ENCODE measurements at regions not wholly inside any gene's neighbourhood (a gene's known extent, or its start where the extent isn't known, plus 50 kb on each side); places are given as distances from the start of the nearest gene placed in this dataset.

GRCh38 chr12:98064501-98064900 lies 450.9 kb upstream of the TMPO start:
- Histone ChIP-seq H3K36me3 (ENCODE audit: control insufficient read depth in 2 of 2, insufficient read depth in 2 of 2, low read length in 1 of 2) (no peaks in the 10 kb centered on the region), H3K4me2 (ENCODE audit: control insufficient read depth, insufficient read depth) (no peak overlapping the region), H3K27ac (ENCODE audit: control insufficient read depth, insufficient read depth) (no peak overlapping the region), H2AFZ (ENCODE audit: control insufficient read depth, low read depth, low read length) (no peak overlapping the region), H3K4me3 (no peak overlapping the region), H3K27me3 (replicated peaks in 1 of 2; ENCODE audit: control insufficient read depth in 2 of 2, insufficient read depth in 2 of 2, low read length in 1 of 2) (no peaks in the 10 kb centered on the region), H3K4me1 (ENCODE audit: control insufficient read depth, insufficient read depth, low read length) (no peaks in the 10 kb centered on the region), H4K20me1 (ENCODE audit: control insufficient read depth, insufficient read depth) (no peaks in the 10 kb centered on the region), H3K9me3 (replicated peaks; ENCODE audit: control insufficient read depth, insufficient read depth, low read length) (no peaks in the 10 kb centered on the region), H3K79me2 (ENCODE audit: control insufficient read depth, insufficient read depth, low read length) (no peaks in the 10 kb centered on the region), H3K9ac (ENCODE audit: control insufficient read depth, insufficient read depth, low read length) (no peak overlapping the region)
- whole genome bisulfite sequencing (ENCODE audit: insufficient coverage, insufficient replicate concordance, low lambda C conversion rate, missing lambda C conversion rate), result 0% methylated on average over 2 of the region's 2 CpGs
- ATAC-seq (no peak), DNase-seq (ENCODE audit: low read depth, low spot score) (no peak), FAIRE-seq (no peak)
- intact Hi-C loops (cut with micrococcal nuclease; ENCODE audit: unreplicated experiment), result no loop called here
- in situ Hi-C loops (cut with MboI), result no loop called here
- ChIA-PET SMC1A (ENCODE audit: uncharacterized antibody, unreplicated experiment) (interaction anchor here (1.5 kb wide), 1 partner anchor 21 kb away, joined by 3 read pairs; no protein-coding TSS in a partner anchor), POLR2A (no interaction called here), RAD21 (ENCODE audit: unreplicated experiment) (no interaction called here), CTCF (interaction anchor here (1.0 kb wide), 1 partner anchor 11 kb away, joined by 4 read pairs; no protein-coding TSS in a partner anchor)
- TF ChIP-seq RAD51 (IDR thresholded peaks at IDR 0.05), result no peak
- TF ChIP-seq CBX3 (IDR thresholded peaks at IDR 0.05; ENCODE audit: borderline replicate concordance, low read depth), result no peak
- TF ChIP-seq POU2F2 (IDR thresholded peaks at IDR 0.05; ENCODE audit: borderline replicate concordance, low read depth, low read length), result no peak
- TF ChIP-seq BHLHE40 (IDR thresholded peaks at IDR 0.05; ENCODE audit: borderline replicate concordance in 1 of 2, low read depth in 2 of 2, low read length in 1 of 2), result no peak
- no peak for TF ChIP-seq JUND (IDR thresholded peaks at IDR 0.05; ENCODE audit: low read depth, low read length)
- no peak for TF ChIP-seq SMARCA5 (IDR thresholded peaks at IDR 0.05)
- TF ChIP-seq MTA3 (IDR thresholded peaks at IDR 0.05; ENCODE audit: borderline replicate concordance, low read length), result no peak
- no peak for TF ChIP-seq SKIL (IDR thresholded peaks at IDR 0.05; ENCODE audit: low read depth, poor library complexity, severe bottlenecking)
- BruUV-seq (replicated peaks), result no TSS peak
